ENCODE measurements at regions not wholly inside any gene's neighbourhood (a gene's known extent, or its start where the extent isn't known, plus 50 kb on each side); places are given as distances from the start of the nearest gene placed in this dataset.

DNA sequence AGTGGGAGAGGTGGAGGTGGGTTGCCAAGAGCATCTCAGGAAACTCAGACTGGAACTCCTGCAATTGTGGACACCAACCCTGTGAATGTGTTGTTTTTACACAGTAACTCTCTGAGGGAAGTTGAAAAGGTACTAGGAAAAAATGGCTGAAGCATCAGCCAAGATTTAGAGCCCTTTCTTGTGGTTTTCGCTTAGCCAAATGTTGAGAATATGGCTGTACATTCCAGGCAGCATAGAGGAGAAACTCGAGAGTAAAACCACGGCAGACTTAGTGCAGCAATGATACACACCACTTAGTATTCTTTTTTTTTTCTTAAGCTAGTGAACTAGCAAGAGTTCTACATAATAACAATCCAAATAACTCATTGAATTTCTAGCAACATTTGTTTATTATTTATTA lies 309.7 kb upstream of the MTNR1B start:
- H3K4me3 Mint-ChIP-seq, result no peak overlapping the region
- peaks cover 20% of the 10 kb centered on the region for H3K9me3 Mint-ChIP-seq
- no peak overlapping the region for H3K27ac Mint-ChIP-seq (ENCODE audit: low read depth)
- no peaks in the 10 kb centered on the region for H3K36me3 Mint-ChIP-seq (ENCODE audit: insufficient read depth)
- no peaks in the 10 kb centered on the region for H3K27me3 Mint-ChIP-seq
- H3K4me1 Mint-ChIP-seq, result no peaks in the 10 kb centered on the region
- no peak for ATAC-seq (replicated peaks; ENCODE audit: extremely low read depth, poor library complexity, severe bottlenecking)
- no peak for DNase-seq (ENCODE audit: low spot score in 2 of 2)

DNA sequence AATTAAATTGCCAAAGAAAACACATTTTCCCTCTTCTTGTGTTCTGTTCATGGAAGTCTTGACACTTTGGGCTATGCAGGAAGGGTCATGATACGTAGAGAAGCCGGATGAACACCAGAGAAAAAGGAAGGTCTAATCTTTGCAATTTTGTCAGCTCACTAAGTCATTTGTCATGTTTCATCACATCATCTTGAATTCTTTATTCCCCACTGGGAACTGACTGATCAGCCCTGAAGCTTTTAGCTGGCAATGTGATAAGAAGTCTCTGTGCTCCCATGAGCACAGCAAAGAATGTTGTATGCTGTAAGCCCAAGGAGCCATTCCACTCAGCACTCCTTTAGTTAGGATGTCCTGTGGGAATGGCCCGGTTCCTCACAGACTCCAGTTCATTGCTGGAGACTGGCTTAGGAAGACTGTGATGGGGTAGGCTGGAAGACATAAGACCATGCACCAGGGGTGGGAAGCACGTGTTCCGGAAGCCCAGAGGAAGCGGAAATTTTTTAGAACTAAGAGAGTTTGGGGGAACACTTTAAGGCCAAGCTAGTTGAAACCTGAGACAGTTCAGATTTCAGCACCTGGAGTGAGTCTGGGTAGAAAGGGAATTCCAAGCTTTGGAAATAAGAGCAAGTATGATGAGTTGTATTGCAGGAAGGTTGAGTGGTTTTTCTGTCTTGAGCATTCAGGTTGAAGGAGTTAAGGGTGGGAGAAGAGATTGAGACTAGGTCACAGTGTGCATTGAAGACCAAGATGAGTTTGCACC lies 306.7 kb upstream of the MTNR1B start:
- peaks cover 22% of the 10 kb centered on the region for H3K9me3 Mint-ChIP-seq
- no peak overlapping the region for H3K4me3 Mint-ChIP-seq
- H3K4me1 Mint-ChIP-seq, result no peaks in the 10 kb centered on the region
- H3K27ac Mint-ChIP-seq (ENCODE audit: low read depth), result no peak overlapping the region
- no peaks in the 10 kb centered on the region for H3K27me3 Mint-ChIP-seq
- H3K36me3 Mint-ChIP-seq (ENCODE audit: insufficient read depth), result no peaks in the 10 kb centered on the region
- ATAC-seq (replicated peaks; ENCODE audit: extremely low read depth, poor library complexity, severe bottlenecking) (no peak), DNase-seq (ENCODE audit: low spot score in 2 of 2) (no peak)

DNA sequence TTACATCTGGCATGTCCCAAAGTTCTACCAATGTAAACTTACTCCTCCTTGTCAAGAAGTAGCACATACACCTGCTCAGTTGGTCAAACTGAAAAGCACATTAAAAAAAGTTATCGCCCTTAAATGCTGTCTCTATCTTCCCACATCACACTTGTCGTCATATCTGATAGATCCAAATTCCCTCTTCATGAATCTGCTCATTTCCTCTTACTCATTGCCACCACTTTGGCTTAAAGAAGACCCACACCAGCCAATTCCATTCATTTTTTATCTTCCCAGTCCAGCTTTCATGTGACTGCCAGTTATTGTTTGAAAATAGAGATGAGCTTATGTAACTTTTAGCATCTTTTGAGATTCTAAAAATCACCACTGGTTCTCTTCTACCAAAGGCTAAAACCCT lies 305.9 kb upstream of the MTNR1B start:
- ATAC-seq (replicated peaks; ENCODE audit: extremely low read depth, poor library complexity, severe bottlenecking) (no peak), DNase-seq (ENCODE audit: low spot score in 2 of 2) (no peak)
- Mint-ChIP-seq H3K9me3 (peaks cover 22% of the 10 kb centered on the region), H3K27me3 (no peaks in the 10 kb centered on the region), H3K4me3 (no peak overlapping the region), H3K36me3 (ENCODE audit: insufficient read depth) (no peaks in the 10 kb centered on the region), H3K4me1 (no peaks in the 10 kb centered on the region), H3K27ac (ENCODE audit: low read depth) (no peak overlapping the region)

DNA sequence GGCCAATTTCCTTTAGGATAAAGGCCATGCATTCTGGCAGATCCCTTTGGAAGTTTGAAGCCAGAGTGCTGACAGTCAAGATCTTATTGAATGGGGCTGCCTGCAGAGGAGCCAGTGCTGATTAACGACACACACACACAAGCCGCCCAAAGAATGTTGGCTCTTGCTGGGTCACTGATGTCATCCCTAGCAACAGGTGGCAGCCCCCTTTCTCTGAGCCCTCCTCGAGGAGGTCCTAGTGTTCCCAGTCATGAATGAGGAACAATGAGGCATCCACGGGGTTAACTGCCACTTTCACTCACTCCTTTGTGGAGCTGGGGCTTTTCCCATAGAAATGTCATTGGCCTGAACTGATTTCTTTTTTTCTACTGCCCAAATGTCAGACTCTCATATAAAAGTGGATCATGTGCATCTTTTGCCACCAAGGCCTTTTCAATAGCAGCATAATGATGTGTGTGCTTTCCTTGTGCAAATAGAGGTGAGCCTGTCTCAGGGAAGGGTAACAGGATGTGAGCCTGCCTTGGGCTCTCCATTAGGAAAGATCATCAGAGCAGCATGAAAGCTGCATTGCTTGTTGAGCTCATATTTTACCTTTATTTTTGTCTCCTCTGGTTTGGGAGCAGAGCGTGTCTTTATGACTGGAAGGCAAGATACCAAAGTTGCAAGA lies 301.8 kb upstream of the MTNR1B start:
- no peak overlapping the region for H3K4me3 Mint-ChIP-seq
- H3K36me3 Mint-ChIP-seq (ENCODE audit: insufficient read depth), result no peaks in the 10 kb centered on the region
- H3K27me3 Mint-ChIP-seq, result no peaks in the 10 kb centered on the region
- DNase-seq (ENCODE audit: low spot score in 2 of 2), result no peak
- peaks cover 15% of the 10 kb centered on the region for H3K9me3 Mint-ChIP-seq
- no peak for ATAC-seq (replicated peaks; ENCODE audit: extremely low read depth, poor library complexity, severe bottlenecking)
- H3K4me1 Mint-ChIP-seq, result no peaks in the 10 kb centered on the region
- no peak overlapping the region for H3K27ac Mint-ChIP-seq (ENCODE audit: low read depth)

DNA sequence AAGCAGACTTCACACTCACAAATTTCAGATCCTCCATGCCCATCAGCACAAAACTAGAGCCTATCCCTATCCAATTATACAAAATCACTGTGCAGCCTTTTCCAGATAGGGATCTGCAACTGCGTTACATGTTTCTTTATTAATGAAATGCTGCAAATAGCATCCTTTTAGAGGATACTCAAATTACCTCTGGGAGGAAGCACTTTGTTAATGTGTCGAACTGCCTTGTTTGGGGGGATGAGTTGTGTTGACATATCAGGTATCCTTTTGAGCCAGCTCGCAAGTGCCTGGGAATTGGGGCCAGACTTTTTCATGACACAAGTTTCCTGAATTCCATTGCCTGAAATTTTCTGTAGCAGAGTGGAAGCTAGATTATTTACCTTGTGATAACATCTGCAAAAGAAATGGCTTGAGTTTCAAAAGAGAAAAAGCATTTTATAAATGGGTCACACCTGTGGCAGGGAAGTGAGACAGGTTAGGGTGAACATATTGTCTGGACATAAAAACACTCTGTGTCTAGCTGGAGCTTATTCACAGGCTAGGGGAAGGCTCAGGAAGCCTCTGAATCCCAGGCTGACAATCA lies 299.1 kb upstream of the MTNR1B start:
- Mint-ChIP-seq H3K4me1 (no peaks in the 10 kb centered on the region), H3K27me3 (no peaks in the 10 kb centered on the region), H3K4me3 (no peak overlapping the region), H3K36me3 (ENCODE audit: insufficient read depth) (no peaks in the 10 kb centered on the region), H3K27ac (ENCODE audit: low read depth) (no peak overlapping the region), H3K9me3 (peaks cover 9% of the 10 kb centered on the region)
- ATAC-seq (replicated peaks; ENCODE audit: extremely low read depth, poor library complexity, severe bottlenecking) (no peak), DNase-seq (ENCODE audit: low spot score in 2 of 2) (no peak)

DNA sequence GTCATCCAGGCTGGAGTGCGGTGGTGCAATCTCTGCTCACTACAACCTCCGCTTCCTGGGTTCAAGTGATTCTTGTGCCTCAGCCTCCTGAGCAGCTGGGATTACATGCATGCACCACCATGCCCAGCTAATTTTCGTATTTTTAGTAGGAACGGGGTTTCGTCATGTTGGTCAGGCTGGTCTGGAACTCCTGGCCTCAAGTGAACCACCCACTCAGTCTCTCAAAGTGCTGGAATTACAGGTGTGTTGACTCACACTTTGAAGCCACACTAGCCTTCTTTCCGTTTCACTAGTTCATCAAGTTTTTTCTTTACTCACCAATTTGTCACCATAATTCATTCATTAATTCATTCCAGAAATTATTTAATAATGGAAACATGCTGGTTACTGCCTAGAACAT lies 298.4 kb upstream of the MTNR1B start:
- Mint-ChIP-seq H3K27me3 (no peaks in the 10 kb centered on the region), H3K36me3 (ENCODE audit: insufficient read depth) (no peaks in the 10 kb centered on the region), H3K27ac (ENCODE audit: low read depth) (no peak overlapping the region), H3K9me3 (peaks cover 6% of the 10 kb centered on the region), H3K4me1 (no peaks in the 10 kb centered on the region), H3K4me3 (no peak overlapping the region)
- no peak for ATAC-seq (replicated peaks; ENCODE audit: extremely low read depth, poor library complexity, severe bottlenecking)
- no peak for DNase-seq (ENCODE audit: low spot score in 2 of 2)

DNA sequence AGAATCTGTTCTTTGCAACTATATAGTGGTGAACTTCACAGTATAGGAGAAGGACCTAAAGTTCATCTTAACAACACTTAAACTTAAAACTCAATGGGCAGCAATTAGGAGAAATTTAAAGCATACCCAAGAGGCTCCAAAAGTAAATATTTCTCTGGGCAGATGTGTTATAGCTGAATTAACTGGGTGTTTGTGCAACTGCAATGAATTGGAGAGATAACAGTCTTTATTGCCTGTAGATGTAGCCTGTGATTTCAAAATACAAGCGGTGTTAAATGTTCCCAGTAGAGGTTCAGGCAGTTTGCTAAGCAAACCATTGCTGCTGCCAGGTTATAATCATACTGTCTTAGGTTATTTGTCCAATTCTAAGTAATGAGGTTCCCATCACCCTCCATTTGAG lies 294.1 kb upstream of the MTNR1B start:
- H3K4me3 Mint-ChIP-seq, result no peak overlapping the region
- no peaks in the 10 kb centered on the region for H3K9me3 Mint-ChIP-seq
- H3K27ac Mint-ChIP-seq (ENCODE audit: low read depth), result no peak overlapping the region
- ATAC-seq (replicated peaks; ENCODE audit: extremely low read depth, poor library complexity, severe bottlenecking) (no peak), DNase-seq (ENCODE audit: low spot score in 2 of 2) (no peak)
- no peaks in the 10 kb centered on the region for H3K36me3 Mint-ChIP-seq (ENCODE audit: insufficient read depth)
- H3K27me3 Mint-ChIP-seq, result no peaks in the 10 kb centered on the region
- no peaks in the 10 kb centered on the region for H3K4me1 Mint-ChIP-seq

DNA sequence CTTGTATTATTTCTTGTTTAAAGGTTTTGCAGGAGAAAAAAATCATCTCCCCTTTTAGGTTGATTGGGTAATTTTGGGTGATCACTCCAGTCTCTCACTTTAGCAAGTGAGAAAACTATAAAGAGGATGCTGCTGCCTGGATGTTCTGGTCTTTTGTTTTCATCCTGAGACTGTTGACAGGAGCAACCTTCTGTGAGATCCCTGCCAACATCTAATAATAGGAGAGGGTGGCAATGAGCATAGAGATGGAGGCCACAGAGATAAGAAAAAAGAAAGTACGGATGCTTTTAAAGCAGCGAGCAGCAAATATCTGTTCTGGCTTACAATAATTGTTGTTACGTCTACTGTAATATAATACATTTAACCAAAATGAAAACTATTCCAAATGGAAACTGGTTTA lies 293.6 kb upstream of the MTNR1B start:
- DNase-seq (ENCODE audit: low spot score in 2 of 2), result no peak
- no peak overlapping the region for H3K4me3 Mint-ChIP-seq
- H3K4me1 Mint-ChIP-seq, result no peaks in the 10 kb centered on the region
- H3K36me3 Mint-ChIP-seq (ENCODE audit: insufficient read depth), result no peaks in the 10 kb centered on the region
- H3K9me3 Mint-ChIP-seq, result peaks cover under 1% of the 10 kb centered on the region
- no peak for ATAC-seq (replicated peaks; ENCODE audit: extremely low read depth, poor library complexity, severe bottlenecking)
- no peaks in the 10 kb centered on the region for H3K27me3 Mint-ChIP-seq
- no peak overlapping the region for H3K27ac Mint-ChIP-seq (ENCODE audit: low read depth)

DNA sequence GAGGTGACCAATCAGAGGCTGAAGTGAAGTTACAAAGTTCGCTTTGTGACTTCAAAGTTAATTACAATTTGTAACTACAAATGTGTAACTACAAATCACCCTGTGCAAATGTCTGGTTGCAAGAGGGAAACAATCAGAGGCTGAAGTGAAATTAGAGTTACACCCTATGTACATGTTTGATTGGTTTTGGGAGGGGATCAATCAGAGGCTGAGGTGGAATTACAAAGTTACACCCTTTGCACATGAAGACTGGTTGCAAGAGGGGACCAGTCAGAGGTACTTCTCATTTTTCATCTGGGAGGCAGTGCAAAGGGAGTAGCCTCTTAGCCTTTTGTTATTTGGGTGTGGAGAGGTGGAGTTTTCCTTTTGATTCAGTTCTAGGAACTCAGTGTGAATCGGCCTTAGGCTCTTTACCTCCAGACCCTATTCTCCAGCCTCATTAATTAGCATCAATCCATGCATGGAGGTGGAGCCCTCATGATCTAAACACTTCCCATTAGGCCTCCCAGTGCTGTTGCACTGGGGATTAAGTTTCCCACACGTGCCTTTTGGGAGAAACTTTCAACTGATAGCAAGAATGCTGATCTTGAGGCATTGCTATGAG lies 291.3 kb upstream of the MTNR1B start:
- ATAC-seq (replicated peaks; ENCODE audit: extremely low read depth, poor library complexity, severe bottlenecking) (no peak), DNase-seq (ENCODE audit: low spot score in 2 of 2) (no peak)
- Mint-ChIP-seq H3K27ac (ENCODE audit: low read depth) (no peak overlapping the region), H3K4me1 (no peaks in the 10 kb centered on the region), H3K4me3 (no peak overlapping the region), H3K9me3 (peaks cover 6% of the 10 kb centered on the region), H3K36me3 (ENCODE audit: insufficient read depth) (no peaks in the 10 kb centered on the region), H3K27me3 (no peaks in the 10 kb centered on the region)

DNA sequence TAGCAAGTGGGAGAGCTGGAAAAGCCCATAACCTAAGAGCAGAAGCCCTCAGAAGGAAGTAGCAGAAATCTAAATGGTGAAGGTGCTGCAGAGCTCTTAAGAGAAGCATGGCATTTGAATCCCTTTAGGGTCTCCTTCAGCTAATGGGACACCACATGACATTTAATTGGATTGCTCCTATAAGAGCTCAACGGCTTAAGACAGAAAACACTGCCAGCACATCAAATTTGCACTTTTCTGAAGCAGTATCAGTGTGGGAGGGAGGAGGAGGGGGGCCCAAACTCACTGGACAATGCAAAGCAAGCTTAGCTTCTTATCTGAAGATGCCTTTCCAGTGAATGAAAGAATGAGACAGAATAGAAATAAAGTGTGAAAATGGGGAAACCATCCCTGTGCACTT lies 287.9 kb upstream of the MTNR1B start:
- DNase-seq (ENCODE audit: low spot score in 2 of 2) (no peak), ATAC-seq (replicated peaks; ENCODE audit: extremely low read depth, poor library complexity, severe bottlenecking) (no peak)
- no peaks in the 10 kb centered on the region for H3K36me3 Mint-ChIP-seq (ENCODE audit: insufficient read depth)
- no peak overlapping the region for H3K4me3 Mint-ChIP-seq
- H3K9me3 Mint-ChIP-seq, result peaks cover 6% of the 10 kb centered on the region
- H3K27ac Mint-ChIP-seq (ENCODE audit: low read depth), result no peak overlapping the region
- no peaks in the 10 kb centered on the region for H3K27me3 Mint-ChIP-seq
- H3K4me1 Mint-ChIP-seq, result no peaks in the 10 kb centered on the region

DNA sequence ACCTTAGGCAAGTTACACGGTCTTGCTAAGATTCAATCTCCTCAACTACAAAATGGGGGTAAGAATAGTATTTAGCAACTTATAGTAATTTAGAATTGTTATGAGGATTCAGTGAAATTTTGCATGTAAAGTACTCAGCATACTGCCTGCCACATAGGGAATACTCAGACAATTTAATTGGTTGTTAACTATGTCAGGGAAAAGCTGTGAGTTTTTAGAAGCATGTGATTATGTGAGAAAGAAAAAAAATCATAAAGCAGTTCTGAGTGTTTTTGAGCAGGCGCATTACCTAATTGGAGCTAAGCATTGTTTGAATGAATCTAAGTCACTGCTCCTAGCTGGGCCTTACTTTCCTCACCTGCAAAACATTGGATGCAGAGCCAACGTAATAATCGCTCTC lies 287.3 kb upstream of the MTNR1B start:
- H3K4me3 Mint-ChIP-seq, result no peak overlapping the region
- H3K27me3 Mint-ChIP-seq, result no peaks in the 10 kb centered on the region
- H3K4me1 Mint-ChIP-seq, result no peaks in the 10 kb centered on the region
- ATAC-seq (replicated peaks; ENCODE audit: extremely low read depth, poor library complexity, severe bottlenecking) (no peak), DNase-seq (ENCODE audit: low spot score in 2 of 2) (no peak)
- H3K9me3 Mint-ChIP-seq, result peaks cover 6% of the 10 kb centered on the region
- H3K27ac Mint-ChIP-seq (ENCODE audit: low read depth), result no peak overlapping the region
- no peaks in the 10 kb centered on the region for H3K36me3 Mint-ChIP-seq (ENCODE audit: insufficient read depth)

DNA sequence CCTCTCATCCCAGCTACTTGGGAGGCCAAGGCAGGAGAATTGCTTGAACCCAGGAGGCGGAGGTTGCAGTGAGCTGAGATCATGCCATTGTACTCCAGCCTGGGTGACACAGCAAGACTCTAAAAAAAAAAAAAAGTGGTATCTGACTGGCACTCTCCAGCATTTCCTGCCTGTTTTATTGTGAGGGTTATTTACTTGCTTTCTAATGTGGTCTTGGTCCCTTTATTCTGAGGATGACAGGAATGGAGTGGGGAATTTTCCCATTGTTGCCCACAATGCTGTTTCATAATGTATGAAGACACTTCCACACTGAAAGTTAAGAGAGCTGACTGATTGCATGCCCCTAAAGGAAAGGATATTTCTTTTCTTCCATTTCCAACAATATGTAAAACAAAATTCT lies 286.5 kb upstream of the MTNR1B start:
- H3K27me3 Mint-ChIP-seq, result no peaks in the 10 kb centered on the region
- no peaks in the 10 kb centered on the region for H3K4me1 Mint-ChIP-seq
- DNase-seq (ENCODE audit: low spot score in 2 of 2), result no peak
- H3K9me3 Mint-ChIP-seq, result peaks cover 12% of the 10 kb centered on the region
- no peaks in the 10 kb centered on the region for H3K36me3 Mint-ChIP-seq (ENCODE audit: insufficient read depth)
- ATAC-seq (replicated peaks; ENCODE audit: extremely low read depth, poor library complexity, severe bottlenecking), result no peak
- H3K27ac Mint-ChIP-seq (ENCODE audit: low read depth), result no peak overlapping the region
- no peak overlapping the region for H3K4me3 Mint-ChIP-seq

DNA sequence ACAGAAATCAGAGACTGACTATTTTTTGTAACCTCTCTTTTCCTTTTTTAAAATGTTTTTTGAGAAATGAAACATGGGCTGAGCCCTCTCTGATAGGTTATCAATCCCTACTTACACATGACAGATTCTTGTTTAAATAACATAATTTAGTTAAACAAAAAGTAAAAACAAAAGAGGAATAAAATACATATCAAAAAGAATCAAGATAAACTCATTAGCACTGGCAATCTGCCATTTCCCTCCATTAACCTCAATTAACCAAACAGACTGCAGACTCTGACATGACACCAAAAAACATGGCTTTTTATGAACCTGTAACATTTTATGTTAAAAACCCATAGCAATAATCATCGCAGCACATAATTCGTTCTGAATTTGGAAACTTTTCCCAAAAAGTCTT lies 284.4 kb upstream of the MTNR1B start:
- Mint-ChIP-seq H3K27ac (ENCODE audit: low read depth) (no peak overlapping the region), H3K27me3 (no peaks in the 10 kb centered on the region), H3K36me3 (ENCODE audit: insufficient read depth) (no peaks in the 10 kb centered on the region), H3K4me1 (no peaks in the 10 kb centered on the region), H3K4me3 (no peak overlapping the region), H3K9me3 (peaks cover 12% of the 10 kb centered on the region)
- no peak for DNase-seq (ENCODE audit: low spot score in 2 of 2)
- ATAC-seq (replicated peaks; ENCODE audit: extremely low read depth, poor library complexity, severe bottlenecking), result no peak

Data from central memory CD8-positive, alpha-beta T cell (primary cell).